H1 (cell line): ENCODE measurements at regions not wholly inside any gene's neighbourhood (a gene's known extent, or its start where the extent isn't known, plus 50 kb on each side); places are given as distances from the start of the nearest gene placed in this dataset.

Experiments
- CEBPB ChIP-seq: IDR thresholded peaks from 2 replicates; pipeline ENCODE4 v1.6.1; 2012; ENCODE audit warnings: low read depth, low read length
- CREB1 ChIP-seq: IDR thresholded peaks from 2 replicates; pipeline ENCODE4 v1.6.1; 2012; ENCODE audit warnings: inconsistent platforms
- EP300 ChIP-seq, 2 experiments: IDR thresholded peaks; 1 replicate in 1 of 2; 2 replicates in 1 of 2; pipeline ENCODE4 v1.6.1; 2011 to 2012; ENCODE audit warnings: low read depth in 2 of 2, low read length in 2 of 2, mild to moderate bottlenecking in 2 of 2, borderline replicate concordance in 1 of 2, inconsistent platforms in 1 of 2, moderate library complexity in 1 of 2
- SIN3A ChIP-seq, 2 experiments: IDR thresholded peaks in 1 of 2; conservative IDR thresholded peaks in 1 of 2; 2 replicates each; pipeline ENCODE4 v1.6.1; 2011 to 2012; ENCODE audit warnings: low read length in 2 of 2, improper control_type of control experiment in 1 of 2, low read depth in 1 of 2, mild to moderate bottlenecking in 1 of 2
- TF ChIP-seq, protein P1 (sequence below), 3 experiments: IDR thresholded peaks; 1 replicate in 2 of 3; 2 replicates in 1 of 3; pipeline versions ENCODE4 v1.5.1 to v1.6.1; 2011; ENCODE audit warnings: low read length in 3 of 3, mild to moderate bottlenecking in 3 of 3, inconsistent platforms in 2 of 3, low read depth in 1 of 3, moderate library complexity in 1 of 3; ENCODE audit not compliant: insufficient read depth in 1 of 3; ENCODE audit errors: control extremely low read depth in 1 of 3

DNA sequence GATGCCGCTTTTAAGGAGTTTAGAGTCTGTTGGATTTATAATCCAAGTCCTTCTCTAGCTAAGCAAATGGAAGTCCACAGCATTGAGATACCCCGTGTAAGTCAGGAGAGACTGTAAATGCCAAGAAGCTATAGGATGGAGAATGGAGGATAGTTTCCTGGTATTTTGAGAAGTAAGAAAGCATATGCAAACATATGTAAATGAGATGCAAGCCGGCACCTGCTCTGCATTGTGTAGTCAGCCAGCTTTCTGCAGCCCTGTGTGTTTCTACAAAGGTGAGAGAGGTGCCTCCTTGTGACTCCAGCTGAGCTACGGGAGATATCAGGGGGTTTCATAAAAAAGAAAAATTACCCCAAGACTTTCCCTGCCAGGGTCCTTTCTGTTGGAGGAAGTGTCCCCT lies 176.3 kb downstream of the RPS24 start:
- TF ChIP-seq SIN3A (conservative IDR thresholded peaks at IDR 0.05 in 1 of 2, IDR thresholded peaks at IDR 0.05 in 1 of 2; ENCODE audit: low read depth in 1 of 2, low read length in 2 of 2) (no peak), CREB1 (no peak), CEBPB (no peak), EP300 (IDR thresholded peaks at IDR 0.05; ENCODE audit: borderline replicate concordance in 1 of 2, low read depth in 2 of 2, low read length in 2 of 2) (no peak)
- TF ChIP-seq, protein P1, sequence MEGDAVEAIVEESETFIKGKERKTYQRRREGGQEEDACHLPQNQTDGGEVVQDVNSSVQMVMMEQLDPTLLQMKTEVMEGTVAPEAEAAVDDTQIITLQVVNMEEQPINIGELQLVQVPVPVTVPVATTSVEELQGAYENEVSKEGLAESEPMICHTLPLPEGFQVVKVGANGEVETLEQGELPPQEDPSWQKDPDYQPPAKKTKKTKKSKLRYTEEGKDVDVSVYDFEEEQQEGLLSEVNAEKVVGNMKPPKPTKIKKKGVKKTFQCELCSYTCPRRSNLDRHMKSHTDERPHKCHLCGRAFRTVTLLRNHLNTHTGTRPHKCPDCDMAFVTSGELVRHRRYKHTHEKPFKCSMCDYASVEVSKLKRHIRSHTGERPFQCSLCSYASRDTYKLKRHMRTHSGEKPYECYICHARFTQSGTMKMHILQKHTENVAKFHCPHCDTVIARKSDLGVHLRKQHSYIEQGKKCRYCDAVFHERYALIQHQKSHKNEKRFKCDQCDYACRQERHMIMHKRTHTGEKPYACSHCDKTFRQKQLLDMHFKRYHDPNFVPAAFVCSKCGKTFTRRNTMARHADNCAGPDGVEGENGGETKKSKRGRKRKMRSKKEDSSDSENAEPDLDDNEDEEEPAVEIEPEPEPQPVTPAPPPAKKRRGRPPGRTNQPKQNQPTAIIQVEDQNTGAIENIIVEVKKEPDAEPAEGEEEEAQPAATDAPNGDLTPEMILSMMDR (IDR thresholded peaks at IDR 0.05; ENCODE audit: control extremely low read depth in 1 of 3, insufficient read depth in 1 of 3, low read depth in 1 of 3, low read length in 3 of 3), result no peak
